GM04504 (cell line): ENCODE measurements at regions not wholly inside any gene's neighbourhood (a gene's known extent, or its start where the extent isn't known, plus 50 kb on each side); places are given as distances from the start of the nearest gene placed in this dataset.
"Not testable (repeated sequence)": the region's sequence is repeated elsewhere in the genome, so short reads cannot be mapped to it uniquely, and the experiment has no call there.

Source experiments
- DNase-seq: peaks from one replicate; pipeline ENCODE4 v3.0.0-alpha.2; 2012; ENCODE audit warnings: low read depth

- no peak for DNase-seq
These were observed 195.7 kb downstream of the LRATD1 start for GRCh38 chr2:14828223-14828622.

GRCh38 chr2:14828968-14829367 is 196.5 kb downstream of the LRATD1 start:
- DNase-seq, result no peak

- DNase-seq, result no peak
These were observed 198.9 kb downstream of the LRATD1 start for GRCh38 chr2:14831458-14831857.

- DNase-seq, result no peak
These were observed 211.1 kb downstream of the LRATD1 start for GRCh38 chr2:14843507-14844204.

GRCh38 chr2:14855751-14856150 is 223.2 kb downstream of the LRATD1 start:
- no peak for DNase-seq

- no peak for DNase-seq
These were observed 228.7 kb downstream of the LRATD1 start for GRCh38 chr2:14861181-14861580.

GRCh38 chr2:14866736-14867352 is 234.3 kb downstream of the LRATD1 start:
- peak; percentile 1 for DNase-seq

GRCh38 chr2:14867853-14868252 is 235.3 kb downstream of the LRATD1 start:
- no peak for DNase-seq

- no peak for DNase-seq
These were observed 240.3 kb downstream of the LRATD1 start for GRCh38 chr2:14872779-14873325.

- DNase-seq, result no peak
These were observed 249.3 kb downstream of the LRATD1 start for GRCh38 chr2:14881651-14882327.

GRCh38 chr2:14884651-14885050 is 252.1 kb downstream of the LRATD1 start:
- no peak for DNase-seq

GRCh38 chr2:14891546-14891945 is 259.0 kb downstream of the LRATD1 start:
- DNase-seq, result no peak

GRCh38 chr2:14896330-14897030 is 264.0 kb downstream of the LRATD1 start:
- DNase-seq, result no peak

GRCh38 chr2:14899621-14900414 is 267.3 kb downstream of the LRATD1 start:
- DNase-seq, result no peak

- no peak for DNase-seq
These were observed 269.2 kb downstream of the LRATD1 start for GRCh38 chr2:14901737-14902136.

- DNase-seq, result no peak
These were observed 270.4 kb downstream of the LRATD1 start for GRCh38 chr2:14902953-14903352.

- no peak for DNase-seq
These were observed 271.3 kb downstream of the LRATD1 start for GRCh38 chr2:14903709-14904374.

GRCh38 chr2:14904378-14904777 is 271.9 kb downstream of the LRATD1 start:
- DNase-seq, result not testable (repeated sequence)

GRCh38 chr2:14905571-14905970 is 273.1 kb downstream of the LRATD1 start:
- DNase-seq, result no peak

- DNase-seq, result no peak
These were observed 274.6 kb downstream of the LRATD1 start for GRCh38 chr2:14907014-14907612.

- no peak for DNase-seq
These were observed 277.3 kb downstream of the LRATD1 start for GRCh38 chr2:14909795-14910194.
